Progenitor cell of endocrine pancreas (in vitro differentiated cells): ENCODE measurements at regions not wholly inside any gene's neighbourhood (a gene's known extent, or its start where the extent isn't known, plus 50 kb on each side); places are given as distances from the start of the nearest gene placed in this dataset.

Source experiments
- DNase-seq: peaks from one replicate; pipeline ENCODE4 v3.0.0; 2021; ENCODE audit warnings: low spot score; ENCODE audit not compliant: unreplicated experiment
- H3K27ac Mint-ChIP-seq: 2 replicates; pipeline ENCODE4 v1.8.0; 2021; ENCODE audit warnings: mild to moderate bottlenecking, moderate library complexity, mixed read lengths
- H3K27me3 Mint-ChIP-seq: 2 replicates; pipeline ENCODE4 v1.8.0; 2021; ENCODE audit warnings: mixed read lengths
- H3K36me3 Mint-ChIP-seq: 2 replicates; pipeline ENCODE4 v1.8.0; 2022; ENCODE audit warnings: mixed read lengths; ENCODE audit not compliant: insufficient read depth
- H3K4me1 Mint-ChIP-seq: 2 replicates; pipeline ENCODE4 v1.8.0; 2021; ENCODE audit warnings: low read depth, mixed read lengths
- H3K4me3 Mint-ChIP-seq: 2 replicates; pipeline ENCODE4 v1.8.0; 2021; ENCODE audit warnings: low read depth, mild to moderate bottlenecking, moderate library complexity, mixed read lengths
- H3K9me3 Mint-ChIP-seq: 2 replicates; pipeline ENCODE4 v1.8.0; 2021; ENCODE audit warnings: low read depth, mixed read lengths
- TF ChIP-seq, protein P1 (sequence below): fragments of 200-600 bp; sonication (generic); IDR thresholded peaks from one replicate; pipeline ENCODE4 v1.5.0; 2021; ENCODE audit warnings: antibody characterized with exemption, mild to moderate bottlenecking; ENCODE audit not compliant: unreplicated experiment

DNA sequence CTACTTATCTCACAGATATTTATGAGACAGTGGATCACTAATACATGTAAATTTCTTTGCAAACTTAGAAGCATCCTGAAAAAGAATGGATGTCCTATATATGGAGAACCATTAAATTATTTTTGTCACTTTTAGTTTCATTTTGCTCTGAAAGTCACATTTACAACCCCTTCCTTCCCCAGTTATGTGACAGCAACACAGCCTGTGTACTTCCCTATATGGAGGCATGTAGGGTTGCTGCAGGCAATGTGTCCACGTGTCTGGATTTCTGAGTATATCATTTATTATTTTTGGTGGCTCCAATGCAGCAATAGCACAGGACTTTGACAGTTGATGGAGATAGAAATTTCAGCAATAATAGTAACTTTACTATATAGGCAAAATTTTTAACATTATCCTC is 156.4 kb downstream of the ST8SIA4 start:
- Mint-ChIP-seq H3K27ac (no peak overlapping the region), H3K4me3 (no peak overlapping the region), H3K9me3 (no peaks in the 10 kb centered on the region), H3K4me1 (peaks cover 7% of the 10 kb centered on the region), H3K36me3 (no peaks in the 10 kb centered on the region), H3K27me3 (no peaks in the 10 kb centered on the region)
- DNase-seq, result no peak
- TF ChIP-seq, protein P1, sequence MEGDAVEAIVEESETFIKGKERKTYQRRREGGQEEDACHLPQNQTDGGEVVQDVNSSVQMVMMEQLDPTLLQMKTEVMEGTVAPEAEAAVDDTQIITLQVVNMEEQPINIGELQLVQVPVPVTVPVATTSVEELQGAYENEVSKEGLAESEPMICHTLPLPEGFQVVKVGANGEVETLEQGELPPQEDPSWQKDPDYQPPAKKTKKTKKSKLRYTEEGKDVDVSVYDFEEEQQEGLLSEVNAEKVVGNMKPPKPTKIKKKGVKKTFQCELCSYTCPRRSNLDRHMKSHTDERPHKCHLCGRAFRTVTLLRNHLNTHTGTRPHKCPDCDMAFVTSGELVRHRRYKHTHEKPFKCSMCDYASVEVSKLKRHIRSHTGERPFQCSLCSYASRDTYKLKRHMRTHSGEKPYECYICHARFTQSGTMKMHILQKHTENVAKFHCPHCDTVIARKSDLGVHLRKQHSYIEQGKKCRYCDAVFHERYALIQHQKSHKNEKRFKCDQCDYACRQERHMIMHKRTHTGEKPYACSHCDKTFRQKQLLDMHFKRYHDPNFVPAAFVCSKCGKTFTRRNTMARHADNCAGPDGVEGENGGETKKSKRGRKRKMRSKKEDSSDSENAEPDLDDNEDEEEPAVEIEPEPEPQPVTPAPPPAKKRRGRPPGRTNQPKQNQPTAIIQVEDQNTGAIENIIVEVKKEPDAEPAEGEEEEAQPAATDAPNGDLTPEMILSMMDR, result no peak

DNA sequence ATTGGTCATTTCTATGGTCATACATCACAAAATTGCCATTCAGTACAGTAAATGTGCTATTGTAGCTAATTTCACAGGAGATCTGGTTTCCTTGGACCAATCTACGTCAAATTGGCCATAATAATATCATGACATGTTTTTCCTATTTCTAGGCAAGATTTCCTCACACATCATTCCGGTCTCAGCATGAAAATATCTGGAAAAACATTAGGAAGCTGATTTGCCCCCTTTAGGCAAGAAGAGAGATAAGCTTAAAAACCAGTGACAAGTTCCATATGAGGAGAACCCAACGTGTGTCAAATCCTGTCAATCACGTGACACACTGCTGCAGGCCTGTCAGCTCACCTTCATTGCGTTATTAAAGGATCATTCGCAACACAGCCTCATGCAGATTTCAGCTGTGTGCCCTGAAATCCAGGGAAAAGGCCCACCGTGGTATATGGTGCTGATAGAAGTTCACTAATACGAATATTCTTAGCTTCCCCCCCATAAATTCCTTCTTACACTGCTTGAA is 153.3 kb downstream of the ST8SIA4 start:
- Mint-ChIP-seq H3K4me3 (no peak overlapping the region), H3K27ac (no peak overlapping the region), H3K36me3 (no peaks in the 10 kb centered on the region), H3K4me1 (peaks cover 10% of the 10 kb centered on the region), H3K9me3 (no peaks in the 10 kb centered on the region), H3K27me3 (peaks cover 8% of the 10 kb centered on the region)
- TF ChIP-seq, protein P1, result no peak
- DNase-seq, result no peak

DNA sequence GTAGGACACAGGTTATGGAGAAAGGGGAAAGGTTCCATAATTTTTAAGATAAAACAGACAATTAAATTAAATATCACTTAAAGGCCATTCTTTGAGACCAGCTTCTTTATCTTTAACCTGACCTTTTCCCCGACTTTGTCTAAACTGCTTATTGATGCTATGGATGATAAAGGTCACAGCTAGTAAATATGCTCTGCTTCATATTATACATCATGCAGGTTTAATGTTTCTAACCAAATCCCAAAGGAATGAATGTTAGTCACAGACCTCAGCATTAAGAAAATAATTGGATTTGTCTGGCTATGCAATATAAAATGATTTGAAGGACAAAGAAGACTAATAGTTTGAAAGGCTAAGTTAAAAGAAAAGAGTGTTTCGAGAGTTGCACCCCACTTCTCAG is 147.6 kb downstream of the ST8SIA4 start:
- H3K27ac Mint-ChIP-seq, result no peak overlapping the region
- no peaks in the 10 kb centered on the region for H3K9me3 Mint-ChIP-seq
- DNase-seq, result no peak
- no peaks in the 10 kb centered on the region for H3K36me3 Mint-ChIP-seq
- TF ChIP-seq, protein P1, result no peak
- H3K27me3 Mint-ChIP-seq, result peaks cover 8% of the 10 kb centered on the region
- no peak overlapping the region for H3K4me3 Mint-ChIP-seq
- peaks cover 32% of the 10 kb centered on the region for H3K4me1 Mint-ChIP-seq
